ENCODE measurements at regions not wholly inside any gene's neighbourhood (a gene's known extent, or its start where the extent isn't known, plus 50 kb on each side); places are given as distances from the start of the nearest gene placed in this dataset.

- H3K4me3 ChIP-seq (ENCODE audit: low read depth, low read length), result no peak overlapping the region
- BruUV-seq (replicated peaks), result no TSS peak
- no peak for DNase-seq
- Mint-ChIP-seq H3K9me3 (ENCODE audit: unreplicated experiment) (no peaks in the 10 kb centered on the region), H3K36me3 (ENCODE audit: insufficient read depth, unreplicated experiment) (peaks cover 6% of the 10 kb centered on the region), H3K27me3 (ENCODE audit: insufficient read depth, unreplicated experiment) (no peaks in the 10 kb centered on the region), H3K4me1 (ENCODE audit: low read depth, unreplicated experiment) (no peaks in the 10 kb centered on the region), H3K27ac (ENCODE audit: unreplicated experiment) (no peak overlapping the region), H3K4me3 (ENCODE audit: unreplicated experiment) (no peak overlapping the region)
- no peaks in the 10 kb centered on the region for H3K36me3 ChIP-seq (ENCODE audit: control insufficient read depth, insufficient read depth, low read length)
- no peak for TF ChIP-seq CTCF (IDR thresholded peaks at IDR 0.05; ENCODE audit: insufficient read depth in 1 of 2, low read depth in 1 of 2, low read length in 1 of 2, severe bottlenecking in 1 of 2, unreplicated experiment in 1 of 2)
- intact Hi-C loops (cut with micrococcal nuclease; ENCODE audit: unreplicated experiment), result loop anchor here (10.0 kb wide), 1 partner anchor 413 kb away; no protein-coding TSS in a partner anchor
- H3K27me3 ChIP-seq (replicated peaks; ENCODE audit: control insufficient read depth, insufficient read depth, low read length), result no peaks in the 10 kb centered on the region
- no peaks in the 10 kb centered on the region for H3K9me3 ChIP-seq
- ChIA-PET POLR2A (no interaction called here), CTCF (interaction anchor here (0.5 to 1.0 kb wide), 3 partner anchors 35 to 268 kb away, joined by 3 to 4 read pairs (median 3); no protein-coding TSS in a partner anchor)
- H3K4me1 ChIP-seq, result no peaks in the 10 kb centered on the region
These were observed 56.1 kb downstream of the RMI2 start for GRCh38 chr16:11401161-11402050.

DNA sequence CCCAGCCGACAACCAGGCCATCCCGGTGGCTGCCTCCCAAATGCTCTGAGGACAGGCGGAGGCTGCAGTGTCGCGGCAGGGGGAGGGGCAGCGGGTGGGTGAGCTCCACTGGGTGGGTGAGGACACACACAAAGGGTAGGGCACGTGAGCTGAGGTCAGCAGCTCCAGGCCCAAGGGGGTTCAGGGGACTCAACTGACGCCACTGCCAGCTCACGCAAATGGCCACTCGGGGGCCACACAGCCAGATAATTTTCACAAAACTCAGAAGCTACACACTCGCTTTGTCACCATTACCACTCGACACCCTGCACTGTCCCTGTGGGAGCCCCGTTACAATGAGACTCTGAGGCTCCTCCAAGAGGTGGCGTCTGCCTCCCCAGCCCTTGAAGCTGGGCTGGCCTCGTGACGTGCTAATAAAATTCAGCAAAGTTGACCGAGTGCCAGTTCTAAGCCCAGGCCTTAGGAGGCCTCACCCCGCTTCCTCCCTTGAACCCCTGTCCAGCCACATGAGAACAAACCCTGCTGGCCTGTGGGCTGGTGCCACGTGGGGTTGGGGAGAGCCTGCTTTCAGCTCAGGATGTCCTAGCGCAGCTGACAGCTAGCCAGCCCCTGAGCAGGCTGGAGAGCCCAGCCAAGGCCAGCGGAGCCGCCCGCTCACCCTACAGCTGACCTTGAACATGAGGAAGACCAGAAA lies 56.9 kb downstream of the RMI2 start:
- Mint-ChIP-seq H3K4me3 (ENCODE audit: unreplicated experiment) (no peak overlapping the region), H3K4me1 (ENCODE audit: low read depth, unreplicated experiment) (no peaks in the 10 kb centered on the region), H3K27me3 (ENCODE audit: insufficient read depth, unreplicated experiment) (no peaks in the 10 kb centered on the region), H3K27ac (ENCODE audit: unreplicated experiment) (no peak overlapping the region), H3K36me3 (ENCODE audit: insufficient read depth, unreplicated experiment) (no peaks in the 10 kb centered on the region), H3K9me3 (ENCODE audit: unreplicated experiment) (no peaks in the 10 kb centered on the region)
- ChIA-PET POLR2A (no interaction called here), CTCF (interaction anchor here (0.5 kb wide), 1 partner anchor 269 kb away, joined by 3 read pairs; no protein-coding TSS in a partner anchor)
- H3K4me3 ChIP-seq (ENCODE audit: low read depth, low read length), result no peak overlapping the region
- H3K9me3 ChIP-seq, result no peaks in the 10 kb centered on the region
- no peaks in the 10 kb centered on the region for H3K4me1 ChIP-seq
- intact Hi-C loops (cut with micrococcal nuclease; ENCODE audit: unreplicated experiment), result loop anchor here (10.0 kb wide), 1 partner anchor 413 kb away; no protein-coding TSS in a partner anchor
- H3K27me3 ChIP-seq (replicated peaks; ENCODE audit: control insufficient read depth, insufficient read depth, low read length), result no peaks in the 10 kb centered on the region
- H3K36me3 ChIP-seq (ENCODE audit: control insufficient read depth, insufficient read depth, low read length), result no peaks in the 10 kb centered on the region
- no peak for TF ChIP-seq CTCF (IDR thresholded peaks at IDR 0.05; ENCODE audit: insufficient read depth in 1 of 2, low read depth in 1 of 2, low read length in 1 of 2, severe bottlenecking in 1 of 2, unreplicated experiment in 1 of 2)
- DNase-seq, result no peak
- no TSS peak for BruUV-seq (replicated peaks)

GRCh38 chr16:11402745-11403533 lies 57.7 kb downstream of the RMI2 start:
- no peaks in the 10 kb centered on the region for H3K4me1 ChIP-seq
- intact Hi-C loops (cut with micrococcal nuclease; ENCODE audit: unreplicated experiment), result loop anchor here (10.0 kb wide), 1 partner anchor 412 kb away; no protein-coding TSS in a partner anchor
- no peak for TF ChIP-seq CTCF (IDR thresholded peaks at IDR 0.05; ENCODE audit: insufficient read depth in 1 of 2, low read depth in 1 of 2, low read length in 1 of 2, severe bottlenecking in 1 of 2, unreplicated experiment in 1 of 2)
- Mint-ChIP-seq H3K4me1 (ENCODE audit: low read depth, unreplicated experiment) (no peaks in the 10 kb centered on the region), H3K36me3 (ENCODE audit: insufficient read depth, unreplicated experiment) (no peaks in the 10 kb centered on the region), H3K27me3 (ENCODE audit: insufficient read depth, unreplicated experiment) (no peaks in the 10 kb centered on the region), H3K4me3 (ENCODE audit: unreplicated experiment) (no peak overlapping the region), H3K27ac (ENCODE audit: unreplicated experiment) (no peak overlapping the region), H3K9me3 (ENCODE audit: unreplicated experiment) (no peaks in the 10 kb centered on the region)
- no peaks in the 10 kb centered on the region for H3K9me3 ChIP-seq
- H3K36me3 ChIP-seq (ENCODE audit: control insufficient read depth, insufficient read depth, low read length), result no peaks in the 10 kb centered on the region
- ChIA-PET POLR2A (no interaction called here), CTCF (no interaction called here)
- no peak for DNase-seq
- no peaks in the 10 kb centered on the region for H3K27me3 ChIP-seq (replicated peaks; ENCODE audit: control insufficient read depth, insufficient read depth, low read length)
- BruUV-seq (replicated peaks), result no TSS peak
- no peak overlapping the region for H3K4me3 ChIP-seq (ENCODE audit: low read depth, low read length)
